NCI-H2227 (cell line): ENCODE measurements at regions not wholly inside any gene's neighbourhood (a gene's known extent, or its start where the extent isn't known, plus 50 kb on each side); places are given as distances from the start of the nearest gene placed in this dataset.

ENCODE experiments used
- DNase-seq: peaks from one replicate; lab custom pipeline; 2025; ENCODE audit not compliant: unreplicated experiment; lab: John Stamatoyannopoulos, UW

GRCh38 chr13:85243831-85244230 lies 555.4 kb downstream of the SLITRK6 start:
- no peak for DNase-seq

GRCh38 chr13:85241060-85241459 lies 558.2 kb downstream of the SLITRK6 start:
- no peak for DNase-seq

GRCh38 chr13:85236413-85236812 lies 562.8 kb downstream of the SLITRK6 start:
- no peak for DNase-seq

- no peak for DNase-seq
Measured at GRCh38 chr13:85230691-85231093, 568.5 kb downstream of the SLITRK6 start.

GRCh38 chr13:85228692-85229091 lies 570.5 kb downstream of the SLITRK6 start:
- DNase-seq: no peak

DNA sequence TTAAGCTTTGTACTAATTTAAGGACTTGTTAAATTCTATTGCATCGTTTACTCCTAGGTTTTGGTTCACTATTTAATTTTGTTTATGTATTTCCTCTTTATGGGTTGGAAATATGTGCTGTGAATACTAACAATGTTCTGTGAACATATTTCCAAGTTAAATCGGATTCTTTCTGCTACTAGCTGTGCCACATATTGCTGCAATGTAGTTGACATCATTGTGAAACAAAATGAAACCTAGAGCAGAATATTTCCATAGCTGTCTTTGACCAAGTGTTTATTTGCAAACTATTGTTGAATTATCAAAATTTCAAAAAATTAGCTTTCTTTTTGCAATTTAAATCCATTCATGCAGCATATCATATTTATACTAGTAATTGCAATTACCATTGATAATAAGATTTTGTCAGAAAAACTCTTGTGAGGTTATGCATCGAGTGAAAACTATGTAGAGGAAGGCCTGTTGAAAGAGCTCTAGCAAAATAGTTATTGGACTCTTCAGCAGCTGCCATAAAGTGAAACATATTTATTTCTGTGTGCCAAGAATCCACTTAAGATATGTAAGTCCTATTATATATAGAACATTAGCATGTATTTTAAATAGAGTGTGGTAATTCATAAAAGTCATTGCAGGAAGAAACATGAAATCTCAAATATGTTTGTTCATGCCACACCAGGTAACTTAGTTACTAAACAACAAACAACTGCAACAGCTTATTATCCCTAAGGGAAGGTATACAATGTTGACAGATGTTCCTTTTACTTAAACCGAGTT lies 575.1 kb downstream of the SLITRK6 start:
- no peak for DNase-seq

GRCh38 chr13:85216576-85216975 lies 582.6 kb downstream of the SLITRK6 start:
- no peak for DNase-seq

- DNase-seq: no peak
Measured at GRCh38 chr13:85212692-85213091, 586.5 kb downstream of the SLITRK6 start.

- DNase-seq: no peak
Measured at GRCh38 chr13:85204668-85205344, 594.4 kb downstream of the SLITRK6 start.

DNA sequence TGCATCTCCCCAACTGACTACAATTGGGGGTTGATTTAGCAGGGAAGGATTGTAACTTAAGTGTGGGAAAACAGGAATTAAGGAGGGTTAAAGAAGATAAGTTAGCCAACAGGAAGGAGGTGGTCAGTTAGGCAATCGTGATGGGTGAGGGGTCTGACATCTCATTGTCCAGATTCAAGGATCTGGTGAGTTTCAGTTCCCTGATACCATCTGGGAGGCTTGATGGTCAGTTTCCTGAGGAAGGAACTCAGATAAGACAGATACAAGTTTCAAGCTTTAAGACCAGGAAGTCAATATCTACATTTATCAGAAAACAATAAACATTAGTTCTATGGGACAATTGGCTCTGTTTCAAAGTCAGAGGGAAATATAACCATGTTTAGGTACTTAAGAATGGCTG lies 601.8 kb downstream of the SLITRK6 start:
- DNase-seq: no peak

- DNase-seq: no peak
Measured at GRCh38 chr13:85194482-85194881, 604.7 kb downstream of the SLITRK6 start.

GRCh38 chr13:85191996-85192718 lies 607.1 kb downstream of the SLITRK6 start:
- DNase-seq: no peak

DNA sequence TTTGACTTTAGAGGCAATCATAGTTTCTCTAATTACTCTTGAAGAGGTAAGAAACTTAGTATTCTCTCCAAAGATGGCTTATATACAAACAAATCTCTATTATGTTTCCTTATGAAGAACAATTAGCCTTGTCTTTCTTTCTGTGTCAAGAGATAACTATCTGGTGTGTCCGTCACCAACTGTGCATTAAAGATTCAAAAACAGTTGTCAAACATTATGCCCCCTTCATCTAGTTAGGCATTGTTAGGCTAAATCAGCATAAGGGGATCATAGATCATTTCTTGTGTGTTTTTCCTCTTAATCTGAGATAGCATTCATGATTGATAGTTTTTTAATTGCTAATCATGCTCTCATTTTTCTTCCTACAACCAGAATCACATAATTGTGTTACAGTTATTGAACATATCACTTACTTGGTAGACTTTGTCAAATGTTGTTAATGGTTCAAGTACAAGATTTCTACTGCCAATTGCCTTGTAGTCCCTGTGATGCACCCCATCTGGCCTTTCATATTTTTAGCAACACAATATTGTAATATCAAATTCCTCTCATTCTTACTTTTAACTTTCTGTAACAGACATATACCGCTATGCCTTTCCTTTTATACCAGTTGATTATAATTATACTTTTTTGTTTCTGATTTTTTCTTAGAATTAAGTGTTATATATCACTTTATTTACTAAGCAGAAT lies 612.7 kb downstream of the SLITRK6 start:
- no peak for DNase-seq

DNA sequence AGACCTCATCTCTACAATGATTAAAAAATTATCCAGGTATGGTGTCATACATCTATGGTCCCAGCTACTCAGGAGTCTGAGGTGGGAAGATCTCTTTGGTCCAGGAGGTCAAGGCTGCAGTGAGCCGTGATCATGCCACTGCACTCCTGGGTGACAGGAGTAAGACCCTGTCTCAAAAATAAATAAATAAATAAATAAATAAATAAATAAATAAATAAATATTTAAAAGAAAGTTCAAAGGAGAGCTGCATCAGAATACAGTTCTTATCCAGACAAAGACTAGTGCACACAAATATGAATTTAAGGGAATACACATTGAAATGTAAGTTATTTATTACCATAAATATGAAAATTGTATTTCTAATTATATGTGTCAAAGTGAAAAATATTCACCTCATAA lies 624.9 kb downstream of the SLITRK6 start:
- no peak for DNase-seq

DNA sequence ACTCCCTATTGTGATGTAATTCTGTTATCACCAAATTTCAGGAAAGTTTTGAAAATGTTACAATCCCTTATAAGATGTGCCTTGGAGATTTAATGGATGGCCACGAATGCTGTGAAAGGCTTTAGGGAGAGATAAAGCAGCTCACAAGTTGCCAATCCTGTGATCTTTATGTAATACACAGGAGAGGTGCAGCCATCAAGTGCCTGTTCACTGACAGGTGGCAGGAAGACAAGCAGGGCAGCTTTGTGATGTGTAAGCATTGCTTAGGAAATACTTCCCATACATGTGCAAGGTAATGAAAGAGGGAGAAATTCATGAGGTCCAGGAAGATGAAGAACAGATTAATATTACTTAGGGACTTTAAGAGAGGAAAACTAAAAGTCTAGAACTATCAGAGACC lies 628.8 kb downstream of the SLITRK6 start:
- no peak for DNase-seq

DNA sequence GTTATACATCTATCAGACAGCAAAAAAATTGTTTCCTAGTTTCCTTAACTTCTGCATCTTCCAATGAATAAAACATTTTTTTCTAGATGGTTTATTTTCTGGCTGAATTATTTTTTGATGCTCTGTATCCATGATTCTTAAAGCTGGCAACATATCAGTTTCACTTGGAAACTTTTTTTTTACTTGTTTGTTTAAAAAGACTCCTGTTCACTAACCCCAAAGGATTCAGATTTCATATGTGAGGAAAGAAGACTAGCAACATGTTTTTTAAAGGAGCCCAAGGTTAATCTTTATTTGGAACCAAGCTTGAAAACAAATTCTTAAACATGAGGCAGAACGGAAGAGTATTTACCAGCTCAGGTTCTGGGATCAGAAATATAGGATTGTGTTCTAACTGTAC lies 632.3 kb downstream of the SLITRK6 start:
- DNase-seq: no peak

GRCh38 chr13:85163063-85163462 lies 636.2 kb downstream of the SLITRK6 start:
- DNase-seq: no peak

- DNase-seq: peak; percentile 60
Measured at GRCh38 chr13:85148009-85148408, 651.2 kb downstream of the SLITRK6 start.

DNA sequence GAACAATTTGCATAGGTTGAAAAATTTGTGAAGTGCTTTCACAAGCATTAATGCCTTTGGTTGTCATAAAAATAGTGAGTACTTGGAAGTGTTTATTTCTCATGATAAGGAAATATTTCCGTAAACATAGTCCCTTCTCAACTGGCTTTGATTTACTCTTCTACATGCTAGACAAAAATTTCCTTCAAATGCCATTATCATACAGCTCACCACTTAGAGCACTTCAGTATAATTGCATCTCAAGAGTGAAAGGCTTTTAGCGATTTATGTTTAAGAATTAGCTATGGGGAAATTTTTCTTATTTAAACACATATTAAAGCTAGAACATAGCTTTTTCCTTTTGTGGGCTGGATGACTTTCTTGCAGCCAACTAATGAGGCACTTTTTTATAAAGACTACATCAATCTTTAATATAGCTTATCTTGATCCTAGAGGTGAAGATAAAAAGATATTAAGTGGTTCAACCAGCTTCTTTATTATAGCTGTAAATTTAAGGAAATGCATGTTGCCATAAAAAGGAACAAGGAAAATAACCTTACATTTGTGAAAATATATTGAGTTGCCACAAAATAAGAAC lies 656.8 kb downstream of the SLITRK6 start:
- peak; percentile 63 for DNase-seq

DNA sequence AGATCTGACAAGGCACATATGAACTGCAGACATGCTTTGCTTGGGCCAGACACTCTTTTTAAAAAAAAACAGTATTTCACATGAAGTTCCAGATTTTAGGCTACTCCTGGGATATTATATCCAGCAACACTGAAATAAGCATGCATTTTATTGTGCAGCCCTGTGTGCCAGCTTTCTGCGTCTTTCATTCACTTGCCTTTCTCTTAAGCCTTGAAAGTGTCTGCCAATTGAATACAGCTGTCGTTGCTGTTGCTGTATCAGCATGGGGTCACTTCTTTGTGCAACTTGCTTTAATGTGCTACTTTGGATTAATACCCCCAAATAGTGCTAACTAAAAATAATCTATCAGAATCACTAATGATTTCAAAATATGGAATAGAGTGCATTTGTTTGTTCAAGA lies 657.8 kb downstream of the SLITRK6 start:
- peak; percentile 30 for DNase-seq

DNA sequence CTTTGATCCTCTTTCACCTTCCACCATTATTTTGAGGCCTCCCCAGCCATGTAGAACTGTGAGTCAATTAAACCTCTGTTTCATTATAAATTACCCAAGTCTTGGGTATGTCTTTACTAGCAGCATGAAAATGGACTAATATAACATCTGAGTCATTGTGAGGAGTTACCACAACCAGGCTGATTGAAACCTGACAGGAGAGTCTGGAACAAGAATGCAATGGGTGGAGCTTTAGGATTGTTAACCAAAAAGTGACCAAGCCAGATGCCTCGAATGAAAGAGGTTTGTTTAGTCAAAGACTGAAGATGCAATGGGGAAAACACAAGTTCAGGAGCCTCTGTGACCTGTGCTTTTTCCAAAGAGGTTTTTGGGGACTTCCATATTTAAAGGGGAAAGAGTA lies 659.0 kb downstream of the SLITRK6 start:
- DNase-seq: peak; percentile 2
